Activated naive CD4-positive, alpha-beta T cell treated with anti-CD3 and anti-CD28 coated beads for 36 hours (primary cell): ENCODE measurements at regions not wholly inside any gene's neighbourhood (a gene's known extent, or its start where the extent isn't known, plus 50 kb on each side); places are given as distances from the start of the nearest gene placed in this dataset.

ENCODE experiments used
- CTCF ChIA-PET: fragments of 350-600 bp; sonication (Branson Sonifier 250); formaldehyde crosslinking; loops from one replicate; lab custom pipeline; 2021; ENCODE audit warnings: antibody characterized with exemption; lab: Charles Lee
- DNase-seq: peaks from one replicate; pipeline ENCODE4 v3.0.0-alpha.2; 2020
- H3K27ac Mint-ChIP-seq: one replicate; pipeline ENCODE4 v1.8.0; 2021; ENCODE audit warnings: mild to moderate bottlenecking, mixed read lengths
- H3K27me3 Mint-ChIP-seq: one replicate; pipeline ENCODE4 v1.8.0; 2021; ENCODE audit warnings: low read depth, mixed read lengths
- H3K36me3 Mint-ChIP-seq: one replicate; pipeline ENCODE4 v1.8.0; 2021; ENCODE audit warnings: low read depth, mixed read lengths
- H3K4me1 Mint-ChIP-seq: one replicate; pipeline ENCODE4 v1.8.0; 2021; ENCODE audit warnings: low read depth, mixed read lengths
- H3K4me3 Mint-ChIP-seq: one replicate; pipeline ENCODE4 v1.8.0; 2021; ENCODE audit warnings: mild to moderate bottlenecking, moderate library complexity, mixed read lengths
- H3K9me3 Mint-ChIP-seq: one replicate; pipeline ENCODE4 v1.8.0; 2021; ENCODE audit warnings: mixed read lengths
- intact Hi-C: fragments of 100-400 bp; cut with micrococcal nuclease; formaldehyde crosslinking; loops from one replicate; pipeline ENCODE4 v1.15.1; 2023

DNA sequence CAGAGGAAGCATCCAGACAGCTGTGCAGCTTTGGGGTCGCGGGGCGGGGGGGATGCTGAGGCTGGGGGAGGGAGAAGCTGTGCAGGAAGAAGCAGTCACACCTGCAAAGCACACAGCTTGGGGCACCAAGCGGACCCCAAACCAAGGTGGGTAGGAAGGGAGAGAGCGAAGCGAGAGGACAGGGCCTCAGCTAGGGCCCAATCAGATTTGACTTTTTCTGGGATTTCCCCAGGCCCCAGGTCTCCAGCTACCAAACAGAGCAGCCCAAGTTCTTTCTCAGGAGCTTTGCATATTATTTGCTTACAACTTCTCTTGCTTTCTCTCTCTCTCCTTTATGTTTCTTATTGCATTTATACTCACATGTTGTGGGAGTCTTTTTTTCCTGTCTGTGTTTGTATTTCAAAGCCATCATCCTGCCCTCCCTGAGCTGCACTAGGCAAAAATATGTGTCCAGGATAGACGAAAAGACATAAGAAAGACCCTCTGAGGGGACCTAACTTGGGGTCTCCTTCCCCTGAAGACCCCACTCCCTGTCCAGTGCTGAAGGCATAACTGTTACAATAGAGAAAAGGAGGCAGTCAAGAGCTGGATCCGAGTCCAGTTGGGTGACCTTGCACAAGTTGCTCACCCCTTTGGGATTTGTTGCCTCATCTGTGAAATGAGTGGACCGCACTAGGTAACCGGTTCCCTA, 50.6 kb upstream of the SMNDC1 start:
- H3K36me3 Mint-ChIP-seq: no peaks in the 10 kb centered on the region
- intact Hi-C loops: loop anchor here (1.0 kb wide), 1 partner anchor 49 kb away; no protein-coding TSS in a partner anchor
- H3K4me1 Mint-ChIP-seq: peaks cover 59% of the 10 kb centered on the region
- H3K27me3 Mint-ChIP-seq: no peaks in the 10 kb centered on the region
- CTCF ChIA-PET: interaction anchor here (0.6 to 6.1 kb wide), 40 partner anchors 11 to 447 kb away, joined by 3 to 64 read pairs (median 4); partner anchors contain the start of genes DUSP5 and SMNDC1
- no peaks in the 10 kb centered on the region for H3K9me3 Mint-ChIP-seq
- peak overlapping the region; percentile 99 for H3K27ac Mint-ChIP-seq
- peak; percentile 69 for DNase-seq
- peak overlapping the region; percentile 74 for H3K4me3 Mint-ChIP-seq

DNA sequence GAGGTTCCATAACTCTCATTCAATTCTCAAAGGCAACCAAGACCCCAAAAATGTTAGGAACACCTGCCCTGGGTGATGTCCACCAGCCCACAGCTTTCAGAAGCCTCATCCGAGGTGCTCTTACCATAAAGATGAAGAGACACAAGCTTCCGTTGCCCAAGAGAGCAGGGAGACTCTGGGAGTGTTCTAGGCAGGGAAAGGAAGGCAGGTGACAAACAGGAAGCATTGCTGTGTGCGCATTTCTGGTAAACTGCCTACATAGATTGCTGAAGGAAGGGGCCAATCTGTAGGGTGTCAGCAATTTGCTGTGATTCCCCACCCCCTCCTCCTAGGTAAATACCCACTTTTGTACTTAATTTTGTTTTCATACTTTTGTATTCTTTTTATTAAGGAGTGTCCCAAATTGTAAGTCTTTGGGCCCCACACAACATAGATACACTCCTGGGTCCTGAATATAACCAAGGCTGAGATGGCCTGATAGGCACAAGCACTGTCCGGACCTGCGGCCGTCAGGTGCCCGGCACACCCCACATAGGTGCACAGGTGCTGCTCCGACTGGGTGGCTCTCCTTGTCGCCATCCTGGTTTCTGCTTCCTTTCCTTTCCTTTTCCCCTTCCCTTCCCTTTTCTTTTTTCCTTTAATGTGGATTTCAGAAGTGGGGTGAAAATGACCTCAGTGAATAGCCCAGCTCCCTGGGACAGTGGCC, 51.4 kb upstream of the SMNDC1 start:
- Mint-ChIP-seq H3K27me3 (no peaks in the 10 kb centered on the region), H3K4me3 (peak overlapping the region; percentile 74), H3K9me3 (no peaks in the 10 kb centered on the region), H3K27ac (peak overlapping the region; percentile 99), H3K4me1 (peaks cover 67% of the 10 kb centered on the region), H3K36me3 (no peaks in the 10 kb centered on the region)
- peak; percentile 82 for DNase-seq
- intact Hi-C loops: loop anchor here (1.0 to 2.0 kb wide), 13 partner anchors 8 to 509 kb away; partner anchors contain the start of gene DUSP5
- CTCF ChIA-PET: interaction anchor here (0.6 to 6.1 kb wide), 18 partner anchors 10 to 269 kb away, joined by 3 to 64 read pairs (median 7); partner anchors contain the start of genes DUSP5 and SMNDC1

- Mint-ChIP-seq H3K36me3 (no peaks in the 10 kb centered on the region), H3K27ac (peak overlapping the region; percentile 99), H3K4me1 (peaks cover 71% of the 10 kb centered on the region), H3K4me3 (peak overlapping the region; percentile 74), H3K9me3 (no peaks in the 10 kb centered on the region), H3K27me3 (no peaks in the 10 kb centered on the region)
- intact Hi-C loops: loop anchor here (1.0 to 2.0 kb wide), 12 partner anchors 8 to 508 kb away; partner anchors contain the start of gene DUSP5
- DNase-seq: peak; percentile 92
- CTCF ChIA-PET: interaction anchor here (0.5 to 6.1 kb wide), 7 partner anchors 9 to 189 kb away, joined by 4 to 64 read pairs (median 47); partner anchors contain the start of gene DUSP5
Observed at GRCh38 chr10:110356628-110357245, 52.0 kb upstream of the SMNDC1 start.

DNA sequence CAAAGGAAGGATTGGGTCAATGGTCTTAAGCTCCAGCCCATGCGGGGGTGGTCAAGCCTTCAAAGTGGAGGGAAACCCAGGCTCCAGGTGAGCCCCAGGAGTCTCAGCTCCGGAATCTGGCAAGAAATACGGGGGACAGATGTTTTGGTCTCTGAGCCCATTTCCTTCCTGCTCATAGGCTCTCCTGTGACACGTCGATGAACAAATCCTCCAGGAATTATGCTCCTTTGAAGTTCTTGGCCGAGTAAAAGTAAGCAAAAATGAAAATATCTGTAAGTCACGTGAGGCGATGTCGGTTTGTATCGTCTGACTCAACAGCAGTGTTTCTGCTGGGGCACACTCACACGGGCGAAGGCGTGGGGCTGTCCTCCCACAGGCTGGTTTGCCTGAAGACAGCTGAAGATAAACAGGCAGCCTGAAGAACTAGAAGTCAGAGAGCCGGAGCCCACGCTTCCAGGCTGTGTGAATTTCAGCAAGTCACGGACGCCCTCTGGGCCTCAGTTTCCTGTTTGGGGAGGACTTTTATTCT, 52.6 kb upstream of the SMNDC1 start:
- CTCF ChIA-PET: interaction anchor here (0.5 to 6.1 kb wide), 4 partner anchors 9 to 188 kb away, joined by 5 to 63 read pairs (median 54); no protein-coding TSS in a partner anchor
- intact Hi-C loops: loop anchor here (2.0 kb wide), 2 partner anchors 133 to 507 kb away; no protein-coding TSS in a partner anchor
- H3K4me3 Mint-ChIP-seq: peak overlapping the region; percentile 25

DNA sequence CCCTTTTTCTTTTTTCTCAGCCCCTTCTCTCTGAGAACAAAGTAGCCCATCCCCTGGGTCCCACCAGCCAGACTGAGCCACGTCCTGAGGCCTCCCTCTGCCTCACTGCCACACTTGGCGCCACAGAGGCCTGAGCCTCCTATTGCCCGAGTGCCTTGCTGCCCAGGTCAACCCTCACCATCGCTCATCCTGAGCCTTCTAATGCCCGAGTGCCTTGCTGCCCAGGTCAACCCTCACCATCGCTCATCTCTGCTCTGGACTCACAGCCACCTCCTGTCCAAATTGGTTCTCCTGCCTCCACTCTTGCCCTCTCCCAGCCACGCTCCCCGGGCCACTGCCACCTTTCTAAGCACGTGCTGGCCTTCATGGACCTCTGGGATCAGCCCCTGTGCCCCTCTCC, 53.2 kb upstream of the SMNDC1 start:
- Mint-ChIP-seq H3K4me3 (peak overlapping the region; percentile 25), H3K9me3 (no peaks in the 10 kb centered on the region), H3K27ac (peak overlapping the region; percentile 99), H3K36me3 (no peaks in the 10 kb centered on the region), H3K4me1 (peaks cover 77% of the 10 kb centered on the region), H3K27me3 (no peaks in the 10 kb centered on the region)
- CTCF ChIA-PET: interaction anchor here (6.1 kb wide), 1 partner anchor 8 kb away, joined by 62 read pairs; no protein-coding TSS in a partner anchor
- no peak for DNase-seq
- intact Hi-C loops: loop anchor here (2.0 kb wide), 2 partner anchors 133 to 507 kb away; no protein-coding TSS in a partner anchor

More for the DNA sequence above, 52.6 kb upstream of the SMNDC1 start:
- H3K9me3 Mint-ChIP-seq: no peaks in the 10 kb centered on the region
- peak overlapping the region; percentile 99 for H3K27ac Mint-ChIP-seq
- no peaks in the 10 kb centered on the region for H3K27me3 Mint-ChIP-seq
- peaks cover 77% of the 10 kb centered on the region for H3K4me1 Mint-ChIP-seq
- no peaks in the 10 kb centered on the region for H3K36me3 Mint-ChIP-seq
- peak; percentile 81 for DNase-seq

DNA sequence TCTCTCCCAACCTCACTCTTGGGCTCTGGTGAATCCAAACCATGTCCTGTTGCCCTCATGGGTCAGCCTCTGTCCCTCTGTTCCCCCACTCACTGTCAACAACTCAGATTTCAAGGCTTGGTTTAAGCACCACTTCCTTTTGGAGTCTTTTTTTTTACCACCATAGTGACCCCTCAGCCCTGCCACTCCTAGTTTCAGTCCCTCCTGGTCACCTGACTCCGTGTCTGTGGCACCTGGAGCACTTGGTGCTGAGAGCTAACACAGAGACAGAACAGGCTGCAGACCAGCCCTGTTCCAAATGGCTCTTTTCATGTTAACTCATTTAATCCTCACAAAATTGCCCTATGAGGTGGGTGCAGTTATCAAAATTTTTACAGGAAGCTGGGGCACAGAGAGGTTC, 53.6 kb upstream of the SMNDC1 start:
- H3K9me3 Mint-ChIP-seq: no peaks in the 10 kb centered on the region
- intact Hi-C loops: no loop called here
- H3K4me1 Mint-ChIP-seq: peaks cover 78% of the 10 kb centered on the region
- H3K27me3 Mint-ChIP-seq: no peaks in the 10 kb centered on the region
- no peaks in the 10 kb centered on the region for H3K36me3 Mint-ChIP-seq
- DNase-seq: no peak
- H3K27ac Mint-ChIP-seq: peak overlapping the region; percentile 99
- no peak overlapping the region for H3K4me3 Mint-ChIP-seq
- CTCF ChIA-PET: no interaction called here

- H3K9me3 Mint-ChIP-seq: no peaks in the 10 kb centered on the region
- no peak overlapping the region for H3K4me3 Mint-ChIP-seq
- no peak for DNase-seq
- CTCF ChIA-PET: interaction anchor here (0.6 kb wide), 1 partner anchor 134 kb away, joined by 4 read pairs; no protein-coding TSS in a partner anchor
- intact Hi-C loops: no loop called here
- peaks cover 79% of the 10 kb centered on the region for H3K4me1 Mint-ChIP-seq
- no peaks in the 10 kb centered on the region for H3K36me3 Mint-ChIP-seq
- H3K27me3 Mint-ChIP-seq: no peaks in the 10 kb centered on the region
- peak overlapping the region; percentile 22 for H3K27ac Mint-ChIP-seq
Observed at GRCh38 chr10:110358869-110359629, 54.3 kb upstream of the SMNDC1 start.

DNA sequence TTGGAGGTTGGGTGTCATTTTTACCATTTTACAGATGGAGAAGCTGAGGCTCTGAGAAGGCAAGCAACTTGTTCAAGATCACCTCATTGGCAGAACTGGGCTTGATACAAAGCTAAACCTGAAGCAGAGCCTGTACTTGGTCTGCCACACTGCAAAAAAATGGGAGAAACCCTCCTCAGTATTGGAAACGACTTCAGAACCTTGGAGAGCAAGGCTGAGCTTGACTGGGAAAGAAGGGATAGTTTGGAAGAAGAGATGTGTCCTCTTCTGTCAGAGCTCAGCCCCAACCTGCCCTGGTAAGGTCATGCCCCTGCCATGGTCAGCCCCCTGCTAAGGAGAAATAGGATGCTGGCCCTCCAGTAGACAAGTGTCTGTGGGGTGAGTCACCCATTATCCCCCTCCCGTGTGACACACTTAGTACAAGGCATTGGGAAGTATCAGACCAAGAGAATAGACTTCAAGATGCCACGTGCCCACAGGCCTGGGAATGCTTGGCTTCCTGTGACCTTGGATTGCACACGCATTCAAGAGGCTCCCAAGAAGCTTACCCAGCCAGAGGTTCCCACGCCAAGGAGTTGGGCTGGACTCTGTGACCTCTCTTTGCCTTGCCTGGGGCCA, 56.2 kb upstream of the SMNDC1 start:
- DNase-seq: no peak
- peaks cover 79% of the 10 kb centered on the region for H3K4me1 Mint-ChIP-seq
- no peaks in the 10 kb centered on the region for H3K27me3 Mint-ChIP-seq
- CTCF ChIA-PET: interaction anchor here (0.6 to 1.2 kb wide), 2 partner anchors 9 to 112 kb away, joined by 3 read pairs; no protein-coding TSS in a partner anchor
- intact Hi-C loops: loop anchor here (1.0 kb wide), 1 partner anchor 53 kb away; no protein-coding TSS in a partner anchor
- peak overlapping the region; percentile 50 for H3K27ac Mint-ChIP-seq
- H3K36me3 Mint-ChIP-seq: no peaks in the 10 kb centered on the region
- H3K4me3 Mint-ChIP-seq: no peak overlapping the region
- H3K9me3 Mint-ChIP-seq: no peaks in the 10 kb centered on the region

DNA sequence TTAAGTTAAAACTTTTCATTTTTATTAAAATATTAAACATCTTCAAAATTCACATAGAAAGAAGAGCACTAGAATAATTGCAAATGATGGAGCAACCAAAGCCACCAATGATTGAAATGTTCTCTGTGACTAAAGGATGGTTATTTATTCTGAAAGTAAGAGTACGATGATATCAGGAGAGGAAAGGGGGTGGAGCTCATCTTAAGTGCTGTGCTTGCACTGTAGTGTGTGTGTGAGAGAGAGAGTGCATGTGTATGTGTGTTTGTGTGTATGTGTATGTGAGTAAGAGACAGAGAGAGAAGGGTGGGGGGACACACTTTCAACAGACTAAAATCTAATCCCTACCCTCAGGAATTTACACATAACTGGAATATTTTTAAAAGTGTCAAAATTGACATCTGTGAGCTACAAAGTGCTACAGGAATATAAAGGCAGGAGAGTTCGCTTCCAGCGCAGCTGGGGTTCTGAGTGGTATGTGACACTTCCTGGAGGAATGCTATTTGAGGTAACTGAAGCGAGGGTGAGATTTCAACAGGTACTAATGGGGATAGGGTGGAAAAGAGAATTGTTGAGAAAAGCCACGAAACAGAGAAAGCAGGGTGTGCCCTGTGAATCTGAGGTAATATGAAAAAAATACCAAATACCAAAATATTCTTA, 57.2 kb upstream of the SMNDC1 start:
- no peak overlapping the region for H3K4me3 Mint-ChIP-seq
- H3K27me3 Mint-ChIP-seq: no peaks in the 10 kb centered on the region
- intact Hi-C loops: loop anchor here (1.0 kb wide), 1 partner anchor 52 kb away; no protein-coding TSS in a partner anchor
- CTCF ChIA-PET: interaction anchor here (0.6 to 1.2 kb wide), 2 partner anchors 8 to 184 kb away, joined by 3 to 4 read pairs; no protein-coding TSS in a partner anchor
- H3K27ac Mint-ChIP-seq: peak overlapping the region; percentile 50
- DNase-seq: peak; percentile 65
- H3K36me3 Mint-ChIP-seq: no peaks in the 10 kb centered on the region
- H3K9me3 Mint-ChIP-seq: no peaks in the 10 kb centered on the region
- H3K4me1 Mint-ChIP-seq: peaks cover 80% of the 10 kb centered on the region
